Activated CD4-positive, alpha-beta T cell treated with anti-CD3 and anti-CD28 coated beads for 1 hour (primary cell): ENCODE measurements at regions not wholly inside any gene's neighbourhood (a gene's known extent, or its start where the extent isn't known, plus 50 kb on each side); places are given as distances from the start of the nearest gene placed in this dataset.
"Not testable (repeated sequence)": the region's sequence is repeated elsewhere in the genome, so short reads cannot be mapped to it uniquely, and the experiment has no call there.

Source experiments
- DNase-seq: peaks from one replicate; pipeline ENCODE4 v3.0.0-alpha.2; 2020

GRCh38 chr18:39365836-39366485 is 1800.4 kb upstream of the CELF4 start:
- no peak for DNase-seq

GRCh38 chr18:39360072-39360471 is 1794.5 kb upstream of the CELF4 start:
- DNase-seq: no peak

GRCh38 chr18:39359636-39360035 is 1794.0 kb upstream of the CELF4 start:
- no peak for DNase-seq

- no peak for DNase-seq
Observed at GRCh38 chr18:39350945-39351344, 1785.3 kb upstream of the CELF4 start.

- no peak for DNase-seq
Observed at GRCh38 chr18:39349801-39350200, 1784.2 kb upstream of the CELF4 start.

- no peak for DNase-seq
Observed at GRCh38 chr18:39348757-39349156, 1783.2 kb upstream of the CELF4 start.

- no peak for DNase-seq
Observed at GRCh38 chr18:39347701-39348100, 1782.1 kb upstream of the CELF4 start.

- DNase-seq: no peak
Observed at GRCh38 chr18:39346916-39347315, 1781.3 kb upstream of the CELF4 start.

GRCh38 chr18:39345321-39345720 is 1779.7 kb upstream of the CELF4 start:
- no peak for DNase-seq

- DNase-seq: no peak
Observed at GRCh38 chr18:39344487-39344886, 1778.9 kb upstream of the CELF4 start.

- DNase-seq: no peak
Observed at GRCh38 chr18:39341129-39341528, 1775.5 kb upstream of the CELF4 start.

- DNase-seq: no peak
Observed at GRCh38 chr18:39340418-39340817, 1774.8 kb upstream of the CELF4 start.

- no peak for DNase-seq
Observed at GRCh38 chr18:39329496-39330275, 1764.1 kb upstream of the CELF4 start.

- DNase-seq: no peak
Observed at GRCh38 chr18:39326772-39327171, 1761.2 kb upstream of the CELF4 start.

- DNase-seq: no peak
Observed at GRCh38 chr18:39325973-39326372, 1760.4 kb upstream of the CELF4 start.

GRCh38 chr18:39319141-39319540 is 1753.5 kb upstream of the CELF4 start:
- DNase-seq: no peak

GRCh38 chr18:39318462-39318861 is 1752.9 kb upstream of the CELF4 start:
- no peak for DNase-seq

- DNase-seq: no peak
Observed at GRCh38 chr18:39318008-39318407, 1752.4 kb upstream of the CELF4 start.

- DNase-seq: no peak
Observed at GRCh38 chr18:39314595-39314994, 1749.0 kb upstream of the CELF4 start.

- DNase-seq: no peak
Observed at GRCh38 chr18:39313992-39314391, 1748.4 kb upstream of the CELF4 start.

GRCh38 chr18:39311111-39311712 is 1745.6 kb upstream of the CELF4 start:
- no peak for DNase-seq

GRCh38 chr18:39308931-39309521 is 1743.4 kb upstream of the CELF4 start:
- DNase-seq: not testable (repeated sequence)

- DNase-seq: no peak
Observed at GRCh38 chr18:39305766-39306165, 1740.2 kb upstream of the CELF4 start.

- no peak for DNase-seq
Observed at GRCh38 chr18:39302481-39302880, 1736.9 kb upstream of the CELF4 start.
